GM18951 (cell line): ENCODE measurements at regions not wholly inside any gene's neighbourhood (a gene's known extent, or its start where the extent isn't known, plus 50 kb on each side); places are given as distances from the start of the nearest gene placed in this dataset.

ENCODE experiments used
- POLR2A ChIP-seq: IDR thresholded peaks from 4 replicates; pipeline ENCODE4 v1.6.1; 2011; ENCODE audit warnings: mild to moderate bottlenecking; ENCODE audit not compliant: insufficient read length, insufficient read depth; ENCODE audit errors: extremely low read depth
- in situ Hi-C: fragments of 300-500 bp; cut with MboI; formaldehyde crosslinking; loops from one replicate; pipeline ENCODE4 v1.12.0; 2022; ENCODE audit warnings: low sequenced_read_pairs, mixed read lengths, inconsistent platforms; ENCODE audit not compliant: unreplicated experiment

DNA sequence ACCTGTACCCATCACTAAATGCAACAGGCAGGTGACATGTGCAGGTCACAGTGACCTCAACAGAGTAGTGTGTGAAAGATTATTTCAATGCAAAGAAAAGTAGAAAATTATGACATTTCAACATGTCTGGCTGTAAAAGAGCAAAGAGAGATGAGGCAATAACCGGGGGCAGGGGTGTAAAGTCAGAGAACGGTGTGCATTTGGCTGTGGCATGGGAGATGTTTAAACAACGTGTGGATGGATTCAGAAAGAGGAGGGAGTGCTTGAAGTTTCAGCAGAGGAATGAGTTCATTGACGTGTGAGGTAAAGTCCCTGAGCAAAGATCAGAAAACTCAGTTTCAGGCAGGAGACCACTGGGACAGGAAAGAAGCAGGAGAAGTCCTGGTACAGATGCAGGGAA, 229.7 kb downstream of the BUD13 start:
- in situ Hi-C loops, result no loop called here
- no peak for TF ChIP-seq POLR2A

- TF ChIP-seq POLR2A, result no peak
- in situ Hi-C loops, result no loop called here
Measured at GRCh38 chr11:116542406-116542805, 230.4 kb downstream of the BUD13 start.

DNA sequence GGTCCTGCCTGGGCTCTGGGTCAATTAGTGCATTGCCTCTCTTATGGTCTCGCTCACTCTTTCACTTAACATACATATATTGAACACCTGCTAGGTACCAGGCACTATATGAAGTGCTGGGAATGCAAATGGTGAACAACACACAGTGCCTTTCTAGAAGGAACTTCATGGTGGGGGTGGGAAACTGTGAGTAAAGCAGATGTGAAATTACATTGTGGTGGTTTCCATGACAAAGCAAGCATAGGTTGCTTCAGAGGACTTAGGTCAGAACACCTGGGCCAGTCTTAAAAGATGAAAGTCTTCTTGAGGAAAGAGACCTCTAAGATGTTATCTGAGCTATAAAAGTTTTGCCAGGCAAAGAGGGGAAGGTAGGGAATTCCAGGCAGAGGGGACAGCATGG, 231.3 kb downstream of the BUD13 start:
- no peak for TF ChIP-seq POLR2A
- in situ Hi-C loops, result no loop called here

DNA sequence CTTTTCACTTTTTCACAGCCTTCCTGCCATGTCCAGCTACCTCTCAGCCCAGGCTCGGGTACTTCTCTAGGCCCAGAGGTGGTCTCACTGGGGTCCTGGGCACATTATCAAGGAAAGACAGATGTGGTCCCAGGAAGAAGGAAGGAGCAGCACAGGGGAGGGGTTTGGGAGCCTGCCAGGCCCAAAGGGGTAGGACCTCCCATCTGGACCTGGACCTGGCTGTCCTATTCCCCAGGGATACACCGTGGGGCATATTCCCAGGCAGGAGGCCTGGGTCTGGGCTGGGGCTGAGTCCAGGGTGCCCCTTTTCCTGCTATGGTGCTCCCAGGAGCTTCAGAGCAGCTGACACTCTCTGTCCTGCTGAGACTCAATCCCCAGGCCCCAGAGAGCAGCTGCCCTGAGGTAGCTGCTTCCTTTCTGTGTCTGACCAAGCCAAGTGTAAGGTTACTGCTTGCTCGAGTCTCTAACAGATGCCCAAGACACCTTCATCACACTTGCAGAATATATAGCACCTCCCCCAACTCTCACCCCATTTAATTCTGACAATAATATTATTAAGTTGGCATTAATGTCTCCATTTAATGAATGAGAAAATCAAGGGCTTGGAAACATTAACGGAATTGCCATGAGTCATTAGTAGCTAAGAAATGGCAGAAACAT, 232.0 kb downstream of the BUD13 start:
- TF ChIP-seq POLR2A, result no peak
- in situ Hi-C loops, result no loop called here

- no peak for TF ChIP-seq POLR2A
- in situ Hi-C loops, result no loop called here
Measured at GRCh38 chr11:116539836-116540418, 232.9 kb downstream of the BUD13 start.

DNA sequence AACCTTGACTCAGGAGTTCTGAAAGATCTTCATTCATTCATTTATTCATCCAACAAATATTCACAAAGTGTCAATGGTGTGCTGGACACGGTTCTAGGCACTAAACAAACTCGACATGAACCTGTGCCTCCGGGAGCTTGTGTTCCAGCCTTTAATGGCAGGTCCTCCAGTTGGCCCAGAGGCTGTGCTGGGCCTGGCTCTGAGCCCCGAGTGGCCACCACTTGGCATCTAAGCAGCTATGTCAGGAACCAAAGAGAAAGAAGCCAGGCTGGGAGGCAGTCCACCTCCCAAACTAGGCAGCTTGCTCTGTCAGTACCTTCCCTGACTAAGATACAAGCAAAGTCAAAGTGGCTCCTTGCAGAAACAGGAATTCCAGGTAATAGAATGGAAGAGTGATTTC, 233.6 kb downstream of the BUD13 start:
- no peak for TF ChIP-seq POLR2A
- in situ Hi-C loops, result no loop called here

GRCh38 chr11:116538677-116539076, 234.1 kb downstream of the BUD13 start:
- TF ChIP-seq POLR2A, result no peak
- in situ Hi-C loops, result no loop called here

GRCh38 chr11:116537709-116538108, 235.1 kb downstream of the BUD13 start:
- no peak for TF ChIP-seq POLR2A
- in situ Hi-C loops, result no loop called here

DNA sequence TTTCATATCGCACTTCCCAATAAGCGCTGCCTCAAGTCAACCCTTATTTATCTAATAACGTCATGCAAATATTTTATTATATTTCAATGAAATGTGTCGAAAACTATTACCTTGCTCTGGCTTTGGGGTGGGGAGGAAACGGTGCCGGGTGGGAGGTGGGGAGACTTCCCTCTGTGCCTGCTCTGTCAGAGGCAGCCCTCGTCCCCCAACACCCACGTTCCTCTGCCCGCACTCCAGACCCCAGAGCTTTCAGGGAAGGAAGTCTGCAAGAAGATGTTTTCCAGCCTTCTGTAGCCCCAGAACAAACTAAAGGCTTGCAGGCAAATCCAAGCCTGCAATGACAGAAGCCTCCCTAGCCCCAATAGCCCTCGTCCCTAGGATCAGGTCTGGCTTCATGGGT, 235.7 kb downstream of the BUD13 start:
- no peak for TF ChIP-seq POLR2A
- in situ Hi-C loops, result no loop called here

DNA sequence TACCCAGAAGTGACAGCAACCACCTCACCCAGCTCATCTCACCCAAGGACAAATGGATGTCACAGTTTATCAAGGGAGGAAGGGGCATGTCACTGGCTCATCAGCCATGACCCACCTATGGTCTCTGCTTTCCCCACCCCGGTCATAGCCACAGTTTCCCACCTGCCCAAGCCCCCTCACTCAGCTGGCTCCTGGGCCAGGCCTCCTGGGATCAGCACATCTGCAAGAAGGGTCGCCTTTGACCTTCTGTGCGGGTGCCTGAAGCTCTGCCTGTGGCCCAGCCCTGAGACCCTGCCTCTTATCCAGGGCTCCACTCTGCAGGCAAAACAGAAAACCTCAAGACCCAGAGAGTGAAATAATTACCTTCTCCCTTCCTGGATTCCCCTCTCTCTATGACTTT, 236.4 kb downstream of the BUD13 start:
- in situ Hi-C loops, result no loop called here
- no peak for TF ChIP-seq POLR2A

DNA sequence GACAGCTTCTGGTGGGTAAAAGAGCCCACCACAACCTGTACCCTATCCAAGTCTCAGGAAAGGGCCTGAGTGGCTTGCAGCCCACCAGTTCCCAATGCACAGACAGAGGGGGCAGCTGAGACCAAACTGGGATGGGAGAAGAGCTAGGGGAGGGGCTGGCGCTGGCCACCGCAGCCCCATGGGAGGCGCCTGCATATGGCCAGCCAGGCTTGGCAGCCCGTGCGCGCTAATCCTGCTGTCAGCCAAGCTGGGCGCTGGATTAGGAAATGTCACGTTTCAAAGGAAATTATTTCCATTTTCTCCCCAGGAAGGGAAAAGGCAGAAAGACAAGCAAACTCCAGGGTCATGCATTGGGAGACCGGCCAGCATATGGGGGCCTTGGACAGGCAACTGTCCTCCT, 236.8 kb downstream of the BUD13 start:
- TF ChIP-seq POLR2A, result no peak
- in situ Hi-C loops, result no loop called here

GRCh38 chr11:116535120-116535519, 237.7 kb downstream of the BUD13 start:
- TF ChIP-seq POLR2A, result no peak
- in situ Hi-C loops, result no loop called here

DNA sequence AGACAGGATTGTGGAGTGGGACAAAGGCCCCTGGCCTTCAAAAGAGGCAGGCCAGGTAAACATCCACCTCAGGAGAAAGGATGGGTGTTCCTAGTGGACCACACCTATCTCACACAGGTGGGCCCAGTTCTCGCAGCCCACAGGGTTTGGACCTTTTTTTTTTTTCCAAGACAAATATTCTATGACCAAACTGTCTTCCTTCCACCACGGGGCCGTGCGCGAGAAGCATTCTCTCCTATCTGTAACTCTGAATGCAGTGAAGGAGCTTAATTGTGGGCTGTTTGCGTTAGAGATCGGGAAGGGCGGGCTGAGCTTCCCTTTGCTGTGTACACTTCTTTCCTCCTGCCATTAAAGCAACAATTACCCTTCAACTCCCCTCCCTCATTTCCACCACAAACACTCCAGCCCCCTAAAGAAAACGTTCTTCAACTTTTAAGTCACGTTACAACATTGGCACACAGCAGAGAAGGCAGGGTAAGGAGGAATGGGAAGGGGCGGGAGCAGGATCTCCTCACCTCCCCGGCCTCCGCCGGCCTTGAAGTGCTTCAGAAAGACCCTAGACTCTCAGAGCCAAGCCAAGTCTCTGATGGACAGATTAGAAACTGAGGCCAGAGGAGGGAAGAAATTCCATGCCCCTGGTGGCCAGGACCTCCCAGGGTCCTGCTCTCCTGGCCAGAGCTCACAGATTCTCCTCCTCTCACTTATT, 238.4 kb downstream of the BUD13 start:
- in situ Hi-C loops, result no loop called here
- no peak for TF ChIP-seq POLR2A
